Gastrocnemius medialis (tissue), 4 donors: ENCODE measurements at regions not wholly inside any gene's neighbourhood (a gene's known extent, or its start where the extent isn't known, plus 50 kb on each side); places are given as distances from the start of the nearest gene placed in this dataset.

Source experiments
- ATAC-seq, 2 donors: fragments of 150-250 bp; one replicate each; pipeline ENCODE4 v1.9.1; 2016
- DNase-seq, 2 donors: peaks; one replicate each; pipeline ENCODE4 v3.0.0-alpha.2; 2019
- H3K27ac ChIP-seq, 4 donors: fragments of 200-600 bp; sonication (generic); 1 replicate in 1 of 4; 2 replicates in 3 of 4; pipeline ENCODE4 v1.5.1; 2016 to 2018; ENCODE audit warnings: mild to moderate bottlenecking in 2 of 4, moderate library complexity in 1 of 4
- H3K27me3 ChIP-seq, 3 donors: fragments of 200-600 bp; sonication (generic) in 2 of 3; 1 replicate in 1 of 3; 2 replicates in 2 of 3; pipeline versions ENCODE4 v1.5.1 to v1.6.0; 2016 to 2019; ENCODE audit warnings: mild to moderate bottlenecking in 1 of 3, moderate library complexity in 1 of 3
- H3K36me3 ChIP-seq, 2 donors: fragments of 200-600 bp; sonication (generic) in 1 of 2; one replicate each; pipeline ENCODE4 v1.5.1; 2017 to 2018
- H3K4me1 ChIP-seq, 2 donors: fragments of 200-600 bp; sonication (generic) in 1 of 2; one replicate each; pipeline ENCODE4 v1.5.1; 2016 to 2017; ENCODE audit warnings: mild to moderate bottlenecking in 2 of 2
- H3K4me3 ChIP-seq, 4 donors: fragments of 200-600 bp; sonication (generic) in 3 of 4; 1 replicate in 1 of 4; 2 replicates in 3 of 4; pipeline ENCODE4 v1.5.1; 2016 to 2019; ENCODE audit warnings: mild to moderate bottlenecking in 2 of 4
- H3K9me3 ChIP-seq, 3 donors: fragments of 200-600 bp; sonication (generic) in 2 of 3; 1 replicate in 1 of 3; 2 replicates in 2 of 3; pipeline ENCODE4 v1.5.1; 2016 to 2019
- POLR2A ChIP-seq, 2 donors: fragments of 450-650 bp; IDR thresholded peaks; one replicate each; pipeline ENCODE4 v1.6.1; 2017; ENCODE audit warnings: antibody characterized with exemption in 2 of 2, mild to moderate bottlenecking in 2 of 2, moderate library complexity in 2 of 2
- in situ Hi-C, 4 donors: fragments of 200-750 bp; cut with MboI; loops; one replicate each; pipeline versions ENCODE4 v1.15.0 to v1.8.0; 2017; ENCODE audit warnings: low sequenced_read_pairs in 4 of 4
- intact Hi-C: fragments of 100-400 bp; cut with DNase I; formaldehyde crosslinking; loops from one replicate; pipeline ENCODE4 v1.15.1; 2023; ENCODE audit warnings: low total_unique reads
- TF ChIP-seq, protein P1 (sequence below), 5 experiments: fragments of 450-650 bp in 3 of 5; fragments of 200-600 bp in 2 of 5; sonication (generic) in 2 of 5; IDR thresholded peaks in 4 of 5; conservative IDR thresholded peaks in 1 of 5; 1 replicate in 4 of 5; 2 replicates in 1 of 5; pipeline ENCODE4 v1.5.1; 2016 to 2019; ENCODE audit warnings: antibody characterized with exemption in 5 of 5, mild to moderate bottlenecking in 3 of 5, moderate library complexity in 3 of 5

GRCh38 chr10:28788762-28789161, 111.4 kb downstream of the BAMBI start:
- Histone ChIP-seq H3K4me3 (no peak overlapping the region), H3K27ac (no peak overlapping the region), H3K9me3 (no peaks in the 10 kb centered on the region), H3K36me3 (no peaks in the 10 kb centered on the region), H3K4me1 (no peaks in the 10 kb centered on the region), H3K27me3 (no peaks in the 10 kb centered on the region)
- in situ Hi-C loops, result no loop called here
- TF ChIP-seq, protein P1, sequence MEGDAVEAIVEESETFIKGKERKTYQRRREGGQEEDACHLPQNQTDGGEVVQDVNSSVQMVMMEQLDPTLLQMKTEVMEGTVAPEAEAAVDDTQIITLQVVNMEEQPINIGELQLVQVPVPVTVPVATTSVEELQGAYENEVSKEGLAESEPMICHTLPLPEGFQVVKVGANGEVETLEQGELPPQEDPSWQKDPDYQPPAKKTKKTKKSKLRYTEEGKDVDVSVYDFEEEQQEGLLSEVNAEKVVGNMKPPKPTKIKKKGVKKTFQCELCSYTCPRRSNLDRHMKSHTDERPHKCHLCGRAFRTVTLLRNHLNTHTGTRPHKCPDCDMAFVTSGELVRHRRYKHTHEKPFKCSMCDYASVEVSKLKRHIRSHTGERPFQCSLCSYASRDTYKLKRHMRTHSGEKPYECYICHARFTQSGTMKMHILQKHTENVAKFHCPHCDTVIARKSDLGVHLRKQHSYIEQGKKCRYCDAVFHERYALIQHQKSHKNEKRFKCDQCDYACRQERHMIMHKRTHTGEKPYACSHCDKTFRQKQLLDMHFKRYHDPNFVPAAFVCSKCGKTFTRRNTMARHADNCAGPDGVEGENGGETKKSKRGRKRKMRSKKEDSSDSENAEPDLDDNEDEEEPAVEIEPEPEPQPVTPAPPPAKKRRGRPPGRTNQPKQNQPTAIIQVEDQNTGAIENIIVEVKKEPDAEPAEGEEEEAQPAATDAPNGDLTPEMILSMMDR (IDR thresholded peaks at IDR 0.05 in 4 of 5, conservative IDR thresholded peaks at IDR 0.05 in 1 of 5), result no peak
- TF ChIP-seq POLR2A (IDR thresholded peaks at IDR 0.05), result no peak
- intact Hi-C loops, result no loop called here
- no peak for ATAC-seq
- no peak for DNase-seq

DNA sequence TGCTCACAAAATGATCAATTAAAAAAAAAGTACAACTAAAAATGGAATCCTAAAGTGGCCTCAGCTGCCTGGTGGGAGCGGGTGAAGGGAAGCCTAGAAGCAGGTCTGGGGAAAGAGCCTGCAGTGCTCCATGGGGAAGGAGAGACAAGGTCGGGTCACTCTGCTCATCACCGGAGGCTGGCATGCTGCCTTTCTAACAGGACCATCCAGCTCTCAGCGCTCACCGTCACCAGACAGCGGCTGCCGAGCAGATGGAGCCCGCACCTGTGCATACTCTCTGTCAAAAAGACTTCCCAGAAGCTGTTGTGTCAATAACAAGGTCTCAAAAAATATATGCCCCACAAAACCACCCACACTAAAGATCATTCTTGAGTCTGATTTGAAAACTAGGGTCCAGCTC, 112.8 kb downstream of the BAMBI start:
- ATAC-seq (no peak), DNase-seq (no peak)
- Histone ChIP-seq H3K27me3 (no peaks in the 10 kb centered on the region), H3K36me3 (no peaks in the 10 kb centered on the region), H3K4me3 (no peak overlapping the region), H3K9me3 (no peaks in the 10 kb centered on the region), H3K4me1 (no peaks in the 10 kb centered on the region), H3K27ac (no peak overlapping the region)
- TF ChIP-seq, protein P1 (IDR thresholded peaks at IDR 0.05 in 4 of 5, conservative IDR thresholded peaks at IDR 0.05 in 1 of 5), result no peak
- no peak for TF ChIP-seq POLR2A (IDR thresholded peaks at IDR 0.05)
- intact Hi-C loops, result no loop called here
- in situ Hi-C loops, result no loop called here

- Histone ChIP-seq H3K4me1 (no peaks in the 10 kb centered on the region), H3K27me3 (no peaks in the 10 kb centered on the region), H3K36me3 (no peaks in the 10 kb centered on the region), H3K9me3 (no peaks in the 10 kb centered on the region), H3K27ac (no peak overlapping the region), H3K4me3 (no peak overlapping the region)
- intact Hi-C loops (no loop called here), in situ Hi-C loops (no loop called here)
- ATAC-seq, result no peak
- TF ChIP-seq, protein P1 (IDR thresholded peaks at IDR 0.05 in 4 of 5, conservative IDR thresholded peaks at IDR 0.05 in 1 of 5), result no peak
- no peak for TF ChIP-seq POLR2A (IDR thresholded peaks at IDR 0.05)
- DNase-seq, result no peak
Observed at GRCh38 chr10:28793482-28793881, 116.2 kb downstream of the BAMBI start.

DNA sequence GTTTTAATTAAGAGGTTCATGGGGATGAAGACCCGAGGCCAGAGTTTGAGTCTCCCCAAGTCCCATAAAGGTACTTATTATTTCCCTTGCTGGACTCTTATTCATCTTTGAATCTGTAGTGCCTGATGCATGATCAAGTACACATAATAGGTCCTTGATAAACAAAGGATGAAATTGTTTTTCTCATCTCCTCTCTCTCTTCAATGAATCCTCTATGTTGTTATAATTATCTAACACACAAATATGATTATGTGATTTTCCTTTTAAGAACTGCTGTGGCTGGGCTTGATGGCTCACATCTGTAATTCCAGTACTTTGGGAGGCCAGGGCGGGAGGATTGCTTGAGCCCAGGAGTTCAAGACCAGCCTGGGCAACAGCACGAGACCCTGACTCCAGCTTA, 117.7 kb downstream of the BAMBI start:
- in situ Hi-C loops (no loop called here), intact Hi-C loops (no loop called here)
- H3K4me3 ChIP-seq, result no peak overlapping the region
- no peak overlapping the region for H3K27ac ChIP-seq
- no peak for ATAC-seq
- no peaks in the 10 kb centered on the region for H3K27me3 ChIP-seq
- no peak for DNase-seq
- no peaks in the 10 kb centered on the region for H3K9me3 ChIP-seq
- TF ChIP-seq POLR2A (IDR thresholded peaks at IDR 0.05), result no peak
- TF ChIP-seq, protein P1 (IDR thresholded peaks at IDR 0.05 in 4 of 5, conservative IDR thresholded peaks at IDR 0.05 in 1 of 5), result no peak
- peaks cover 2% of the 10 kb centered on the region in 2 donors for H3K4me1 ChIP-seq
- H3K36me3 ChIP-seq, result no peaks in the 10 kb centered on the region
